Vagina (tissue), 2 donors: ENCODE measurements at regions not wholly inside any gene's neighbourhood (a gene's known extent, or its start where the extent isn't known, plus 50 kb on each side); places are given as distances from the start of the nearest gene placed in this dataset.

ENCODE experiments used
- POLR2A ChIP-seq, 2 donors: fragments of 450-650 bp; IDR thresholded peaks; one replicate each; pipeline ENCODE4 v1.6.1; 2017; ENCODE audit warnings: antibody characterized with exemption in 2 of 2, mild to moderate bottlenecking in 2 of 2, moderate library complexity in 2 of 2
- POLR2AphosphoS5 ChIP-seq, 2 donors: sonication (generic); formaldehyde crosslinking; IDR thresholded peaks; one replicate each; pipeline ENCODE4 v1.9.0; 2017; ENCODE audit warnings: antibody characterized with exemption in 2 of 2, mild to moderate bottlenecking in 2 of 2, low read depth in 1 of 2; ENCODE audit not compliant: insufficient read depth in 1 of 2
- TF ChIP-seq, protein P1 (sequence below), 3 experiments: fragments of 450-650 bp in 2 of 3; fragments of 200-600 bp in 1 of 3; sonication (generic) in 1 of 3; IDR thresholded peaks; one replicate each; pipeline ENCODE4 v1.5.1; 2017 to 2019; ENCODE audit warnings: antibody characterized with exemption in 3 of 3, mild to moderate bottlenecking in 2 of 3, moderate library complexity in 2 of 3

- TF ChIP-seq POLR2AphosphoS5 (IDR thresholded peaks at IDR 0.05; ENCODE audit: insufficient read depth in 1 of 2, low read depth in 1 of 2): no peak
- no peak for TF ChIP-seq POLR2A (IDR thresholded peaks at IDR 0.05)
- TF ChIP-seq, protein P1, sequence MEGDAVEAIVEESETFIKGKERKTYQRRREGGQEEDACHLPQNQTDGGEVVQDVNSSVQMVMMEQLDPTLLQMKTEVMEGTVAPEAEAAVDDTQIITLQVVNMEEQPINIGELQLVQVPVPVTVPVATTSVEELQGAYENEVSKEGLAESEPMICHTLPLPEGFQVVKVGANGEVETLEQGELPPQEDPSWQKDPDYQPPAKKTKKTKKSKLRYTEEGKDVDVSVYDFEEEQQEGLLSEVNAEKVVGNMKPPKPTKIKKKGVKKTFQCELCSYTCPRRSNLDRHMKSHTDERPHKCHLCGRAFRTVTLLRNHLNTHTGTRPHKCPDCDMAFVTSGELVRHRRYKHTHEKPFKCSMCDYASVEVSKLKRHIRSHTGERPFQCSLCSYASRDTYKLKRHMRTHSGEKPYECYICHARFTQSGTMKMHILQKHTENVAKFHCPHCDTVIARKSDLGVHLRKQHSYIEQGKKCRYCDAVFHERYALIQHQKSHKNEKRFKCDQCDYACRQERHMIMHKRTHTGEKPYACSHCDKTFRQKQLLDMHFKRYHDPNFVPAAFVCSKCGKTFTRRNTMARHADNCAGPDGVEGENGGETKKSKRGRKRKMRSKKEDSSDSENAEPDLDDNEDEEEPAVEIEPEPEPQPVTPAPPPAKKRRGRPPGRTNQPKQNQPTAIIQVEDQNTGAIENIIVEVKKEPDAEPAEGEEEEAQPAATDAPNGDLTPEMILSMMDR (IDR thresholded peaks at IDR 0.05): no peak
Observed at GRCh38 chrX:121571333-121571732, 523.9 kb downstream of the GLUD2 start.
